IMR-90 (cell line): ENCODE measurements at regions not wholly inside any gene's neighbourhood (a gene's known extent, or its start where the extent isn't known, plus 50 kb on each side); places are given as distances from the start of the nearest gene placed in this dataset.

Source experiments
- CTCF ChIP-seq: conservative IDR thresholded peaks from 2 replicates; pipeline ENCODE4 v1.5.1; 2012; ENCODE audit warnings: mild to moderate bottlenecking, low read depth, low read length, improper control_type of control experiment
- MAZ ChIP-seq: IDR thresholded peaks from 2 replicates; pipeline ENCODE4 v1.6.1; 2012; ENCODE audit warnings: low read depth, mild to moderate bottlenecking, low read length, improper control_type of control experiment, moderate library complexity, borderline replicate concordance
- MXI1 ChIP-seq: IDR thresholded peaks from 2 replicates; pipeline ENCODE4 v1.6.1; 2012; ENCODE audit warnings: low read depth, mild to moderate bottlenecking, low read length, moderate library complexity, borderline replicate concordance
- RAD21 ChIP-seq: IDR thresholded peaks from 2 replicates; pipeline ENCODE4 v1.6.1; 2012; ENCODE audit warnings: low read length, improper control_type of control experiment
- SMC3 ChIP-seq: fragments of 150-350 bp; IDR thresholded peaks from 2 replicates; pipeline ENCODE4 v1.6.1; 2016; ENCODE audit warnings: low read depth, mild to moderate bottlenecking, antibody characterized with exemption, low read length, moderate library complexity

- TF ChIP-seq CTCF = no peak
- TF ChIP-seq MXI1 = no peak
- TF ChIP-seq MAZ = no peak
- TF ChIP-seq SMC3 = no peak
- TF ChIP-seq RAD21 = no peak
Observed at GRCh38 chr7:84735011-84735410, 451.8 kb downstream of the SEMA3D start.
